ENCODE measurements at regions not wholly inside any gene's neighbourhood (a gene's known extent, or its start where the extent isn't known, plus 50 kb on each side); places are given as distances from the start of the nearest gene placed in this dataset.
A peak's percentile ranks its signal among the peaks of the same experiment; 100 is the strongest.

DNA sequence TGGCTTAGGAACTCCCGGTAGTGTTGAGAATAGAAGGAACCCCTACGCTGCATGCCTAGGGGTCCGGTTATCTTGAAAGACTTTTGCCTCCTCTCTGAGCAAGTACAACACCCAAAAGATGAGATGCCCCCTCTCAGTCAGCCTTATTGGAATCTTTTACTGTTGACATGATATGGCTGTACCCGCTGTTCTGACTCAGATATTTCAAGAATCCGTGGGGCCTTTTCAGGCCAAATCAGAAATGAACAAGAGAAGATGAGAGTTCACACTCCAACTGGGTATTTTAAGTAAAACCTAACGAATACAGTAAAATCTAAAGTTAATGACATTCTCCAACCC, 164.2 kb downstream of the PPIAL4G start:
- Mint-ChIP-seq H3K27ac (no peak overlapping the region), H3K4me3 (peak overlapping the region; percentile 85)
- POLR2A ChIA-PET: interaction anchor here (0.5 to 1.4 kb wide), 5 partner anchors 10 to 167 kb away, joined by 3 to 13 read pairs (median 6); partner anchors contain the start of gene NBPF11

DNA sequence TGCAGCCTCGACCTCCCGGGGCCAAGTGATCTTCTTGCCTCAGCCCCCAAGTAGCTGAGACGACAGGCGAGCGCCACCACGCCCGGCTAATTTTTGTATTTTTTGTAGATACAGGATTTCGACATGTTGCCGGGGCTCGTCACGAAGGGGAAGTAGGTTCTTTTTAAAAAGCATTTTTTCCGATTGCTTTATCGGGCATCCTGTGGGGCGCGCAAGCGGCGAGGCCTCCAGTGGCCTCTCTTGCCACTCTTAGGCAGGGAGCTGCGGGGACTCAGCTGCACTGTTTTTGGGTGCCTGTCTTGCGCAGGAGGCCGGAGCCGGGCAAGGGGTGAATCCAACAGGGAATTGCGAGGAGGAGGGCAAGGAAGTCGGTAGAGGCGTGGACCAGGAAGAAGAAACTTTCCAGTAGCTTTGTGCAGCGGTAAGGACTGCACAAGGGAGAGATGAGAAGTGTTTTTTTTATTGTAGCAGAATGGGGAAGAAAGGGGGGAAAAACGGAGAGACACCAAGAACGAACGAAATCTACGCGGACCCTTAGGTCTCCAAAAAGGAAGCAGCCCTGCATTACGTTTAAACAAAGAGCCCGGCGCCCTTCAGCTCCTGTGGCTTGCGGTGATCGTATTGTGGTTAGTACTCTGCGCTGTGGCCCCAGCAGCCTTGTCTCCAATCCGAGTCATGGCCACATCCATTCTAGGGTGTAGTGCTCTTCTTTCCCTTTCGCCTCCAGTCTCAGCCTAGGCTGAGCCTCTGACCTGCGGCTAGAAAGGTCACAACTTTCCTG, 164.8 kb downstream of the PPIAL4G start:
- TF ChIP-seq ZNF396 (CRISPR knock-in tag; IDR thresholded peaks at IDR 0.05; ENCODE audit: borderline replicate concordance) (no peak), FOXP1 (CRISPR knock-in tag; IDR thresholded peaks at IDR 0.05; ENCODE audit: borderline replicate concordance) (no peak), TEAD4 (CRISPR knock-in tag; IDR thresholded peaks at IDR 0.05) (no peak), ATF1 (CRISPR knock-in tag; IDR thresholded peaks at IDR 0.05) (no peak)
- TF ChIP-seq, protein P1, sequence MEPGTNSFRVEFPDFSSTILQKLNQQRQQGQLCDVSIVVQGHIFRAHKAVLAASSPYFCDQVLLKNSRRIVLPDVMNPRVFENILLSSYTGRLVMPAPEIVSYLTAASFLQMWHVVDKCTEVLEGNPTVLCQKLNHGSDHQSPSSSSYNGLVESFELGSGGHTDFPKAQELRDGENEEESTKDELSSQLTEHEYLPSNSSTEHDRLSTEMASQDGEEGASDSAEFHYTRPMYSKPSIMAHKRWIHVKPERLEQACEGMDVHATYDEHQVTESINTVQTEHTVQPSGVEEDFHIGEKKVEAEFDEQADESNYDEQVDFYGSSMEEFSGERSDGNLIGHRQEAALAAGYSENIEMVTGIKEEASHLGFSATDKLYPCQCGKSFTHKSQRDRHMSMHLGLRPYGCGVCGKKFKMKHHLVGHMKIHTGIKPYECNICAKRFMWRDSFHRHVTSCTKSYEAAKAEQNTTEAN (CRISPR knock-in tag; IDR thresholded peaks at IDR 0.05): no peak
- TF ChIP-seq, protein P2, sequence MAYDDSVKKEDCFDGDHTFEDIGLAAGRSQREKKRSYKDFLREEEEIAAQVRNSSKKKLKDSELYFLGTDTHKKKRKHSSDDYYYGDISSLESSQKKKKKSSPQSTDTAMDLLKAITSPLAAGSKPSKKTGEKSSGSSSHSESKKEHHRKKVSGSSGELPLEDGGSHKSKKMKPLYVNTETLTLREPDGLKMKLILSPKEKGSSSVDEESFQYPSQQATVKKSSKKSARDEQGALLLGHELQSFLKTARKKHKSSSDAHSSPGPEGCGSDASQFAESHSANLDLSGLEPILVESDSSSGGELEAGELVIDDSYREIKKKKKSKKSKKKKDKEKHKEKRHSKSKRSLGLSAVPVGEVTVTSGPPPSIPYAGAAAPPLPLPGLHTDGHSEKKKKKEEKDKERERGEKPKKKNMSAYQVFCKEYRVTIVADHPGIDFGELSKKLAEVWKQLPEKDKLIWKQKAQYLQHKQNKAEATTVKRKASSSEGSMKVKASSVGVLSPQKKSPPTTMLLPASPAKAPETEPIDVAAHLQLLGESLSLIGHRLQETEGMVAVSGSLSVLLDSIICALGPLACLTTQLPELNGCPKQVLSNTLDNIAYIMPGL (CRISPR knock-in tag; IDR thresholded peaks at IDR 0.05): no peak
- Mint-ChIP-seq H3K4me3 (peak overlapping the region; percentile 85), H3K27ac (peak overlapping the region; percentile 15; the same call in 1 of the 2 replicates), H3K27me3 (ENCODE audit: low read depth) (peaks cover 61% of the 10 kb centered on the region), H3K36me3 (no peaks in the 10 kb centered on the region), H3K9me3 (peaks cover 9% of the 10 kb centered on the region), H3K4me1 (peaks cover 16% of the 10 kb centered on the region)
- DNase-seq (ENCODE audit: low spot score): peak; percentile 48
- CTCF ChIA-PET: interaction anchor here (0.7 to 1.5 kb wide), 6 partner anchors 9 to 53 kb away, joined by 3 to 9 read pairs (median 4); no protein-coding TSS in a partner anchor
- peak; percentile 76 for ATAC-seq
- POLR2A ChIA-PET: interaction anchor here (0.5 to 1.4 kb wide), 6 partner anchors 9 to 166 kb away, joined by 3 to 13 read pairs (median 4); partner anchors contain the start of gene NBPF11

More for the DNA sequence above, 164.2 kb downstream of the PPIAL4G start:
- Mint-ChIP-seq H3K27me3 (ENCODE audit: low read depth) (peaks cover 58% of the 10 kb centered on the region), H3K4me1 (peaks cover 16% of the 10 kb centered on the region), H3K9me3 (peaks cover 7% of the 10 kb centered on the region), H3K36me3 (no peaks in the 10 kb centered on the region)
- CTCF ChIA-PET: interaction anchor here (0.9 to 1.5 kb wide), 2 partner anchors 10 to 16 kb away, joined by 4 to 9 read pairs; no protein-coding TSS in a partner anchor
- no peak for ATAC-seq
- TF ChIP-seq, protein P3, sequence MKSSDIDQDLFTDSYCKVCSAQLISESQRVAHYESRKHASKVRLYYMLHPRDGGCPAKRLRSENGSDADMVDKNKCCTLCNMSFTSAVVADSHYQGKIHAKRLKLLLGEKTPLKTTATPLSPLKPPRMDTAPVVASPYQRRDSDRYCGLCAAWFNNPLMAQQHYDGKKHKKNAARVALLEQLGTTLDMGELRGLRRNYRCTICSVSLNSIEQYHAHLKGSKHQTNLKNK (CRISPR knock-in tag; IDR thresholded peaks at IDR 0.05): no peak
- no peak for DNase-seq (ENCODE audit: low spot score)

DNA sequence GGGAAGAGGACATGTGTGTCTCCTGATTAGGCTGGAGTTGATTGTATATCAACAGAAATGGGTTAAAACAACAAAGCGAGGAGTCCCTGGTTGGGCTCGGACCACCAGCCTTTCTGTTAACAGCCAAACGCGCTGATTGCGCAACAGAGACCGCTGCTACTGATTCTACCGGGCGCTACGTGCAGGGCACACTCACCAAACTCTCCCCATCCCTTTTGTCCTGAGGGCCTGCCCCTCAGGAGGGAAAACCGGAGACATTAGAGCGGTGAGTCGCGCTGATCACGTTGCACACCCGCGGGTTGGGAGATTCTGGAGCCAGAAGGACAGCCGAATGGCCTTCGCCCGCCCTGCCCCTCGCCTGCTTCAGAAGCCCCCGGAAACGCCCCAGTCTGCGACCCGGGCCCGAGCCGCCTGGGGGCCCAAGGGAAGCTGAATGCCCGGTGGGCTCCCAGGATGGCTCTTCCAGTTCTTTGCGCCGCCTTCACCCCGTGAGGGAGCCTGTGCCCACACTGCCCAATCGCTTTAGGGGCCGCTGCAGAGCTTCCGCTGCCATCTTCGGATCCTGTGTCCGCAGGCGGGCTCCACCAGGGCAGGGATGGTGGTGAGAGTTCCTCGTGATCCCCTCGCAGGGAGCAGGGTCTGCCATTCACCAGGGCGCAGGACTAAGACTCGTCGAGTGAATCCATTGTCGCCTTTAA, 165.4 kb upstream of the NBPF11 start:
- H3K4me3 Mint-ChIP-seq: peak overlapping the region; percentile 85

More for the DNA sequence above, 165.4 kb upstream of the NBPF11 start:
- H3K9me3 Mint-ChIP-seq: peaks cover 10% of the 10 kb centered on the region
- ChIA-PET POLR2A (interaction anchor here (0.7 to 1.4 kb wide), 5 partner anchors 8 to 54 kb away, joined by 3 to 10 read pairs (median 3); no protein-coding TSS in a partner anchor), CTCF (interaction anchor here (0.6 to 1.5 kb wide), 5 partner anchors 14 to 53 kb away, joined by 3 to 5 read pairs (median 4); no protein-coding TSS in a partner anchor)
- peaks cover 17% of the 10 kb centered on the region for H3K4me1 Mint-ChIP-seq
- TF ChIP-seq, protein P4, sequence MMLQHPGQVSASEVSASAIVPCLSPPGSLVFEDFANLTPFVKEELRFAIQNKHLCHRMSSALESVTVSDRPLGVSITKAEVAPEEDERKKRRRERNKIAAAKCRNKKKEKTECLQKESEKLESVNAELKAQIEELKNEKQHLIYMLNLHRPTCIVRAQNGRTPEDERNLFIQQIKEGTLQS (CRISPR knock-in tag; conservative IDR thresholded peaks at IDR 0.05): no peak
- TF ChIP-seq, protein P5, sequence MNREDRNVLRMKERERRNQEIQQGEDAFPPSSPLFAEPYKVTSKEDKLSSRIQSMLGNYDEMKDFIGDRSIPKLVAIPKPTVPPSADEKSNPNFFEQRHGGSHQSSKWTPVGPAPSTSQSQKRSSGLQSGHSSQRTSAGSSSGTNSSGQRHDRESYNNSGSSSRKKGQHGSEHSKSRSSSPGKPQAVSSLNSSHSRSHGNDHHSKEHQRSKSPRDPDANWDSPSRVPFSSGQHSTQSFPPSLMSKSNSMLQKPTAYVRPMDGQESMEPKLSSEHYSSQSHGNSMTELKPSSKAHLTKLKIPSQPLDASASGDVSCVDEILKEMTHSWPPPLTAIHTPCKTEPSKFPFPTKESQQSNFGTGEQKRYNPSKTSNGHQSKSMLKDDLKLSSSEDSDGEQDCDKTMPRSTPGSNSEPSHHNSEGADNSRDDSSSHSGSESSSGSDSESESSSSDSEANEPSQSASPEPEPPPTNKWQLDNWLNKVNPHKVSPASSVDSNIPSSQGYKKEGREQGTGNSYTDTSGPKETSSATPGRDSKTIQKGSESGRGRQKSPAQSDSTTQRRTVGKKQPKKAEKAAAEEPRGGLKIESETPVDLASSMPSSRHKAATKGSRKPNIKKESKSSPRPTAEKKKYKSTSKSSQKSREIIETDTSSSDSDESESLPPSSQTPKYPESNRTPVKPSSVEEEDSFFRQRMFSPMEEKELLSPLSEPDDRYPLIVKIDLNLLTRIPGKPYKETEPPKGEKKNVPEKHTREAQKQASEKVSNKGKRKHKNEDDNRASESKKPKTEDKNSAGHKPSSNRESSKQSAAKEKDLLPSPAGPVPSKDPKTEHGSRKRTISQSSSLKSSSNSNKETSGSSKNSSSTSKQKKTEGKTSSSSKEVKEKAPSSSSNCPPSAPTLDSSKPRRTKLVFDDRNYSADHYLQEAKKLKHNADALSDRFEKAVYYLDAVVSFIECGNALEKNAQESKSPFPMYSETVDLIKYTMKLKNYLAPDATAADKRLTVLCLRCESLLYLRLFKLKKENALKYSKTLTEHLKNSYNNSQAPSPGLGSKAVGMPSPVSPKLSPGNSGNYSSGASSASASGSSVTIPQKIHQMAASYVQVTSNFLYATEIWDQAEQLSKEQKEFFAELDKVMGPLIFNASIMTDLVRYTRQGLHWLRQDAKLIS (CRISPR knock-in tag; IDR thresholded peaks at IDR 0.05; ENCODE audit: borderline replicate concordance): no peak
- TF ChIP-seq ZNF317 (CRISPR knock-in tag; IDR thresholded peaks at IDR 0.05; ENCODE audit: borderline replicate concordance, low read depth) (0 out of 2 replicates have a peak, but pooled peaks have one; percentile 21), CREM (CRISPR knock-in tag; IDR thresholded peaks at IDR 0.05) (no peak), ZNF396 (CRISPR knock-in tag; IDR thresholded peaks at IDR 0.05; ENCODE audit: borderline replicate concordance) (no peak)
- TF ChIP-seq, protein P2 (CRISPR knock-in tag; IDR thresholded peaks at IDR 0.05): no peak
- TF ChIP-seq, protein P6, sequence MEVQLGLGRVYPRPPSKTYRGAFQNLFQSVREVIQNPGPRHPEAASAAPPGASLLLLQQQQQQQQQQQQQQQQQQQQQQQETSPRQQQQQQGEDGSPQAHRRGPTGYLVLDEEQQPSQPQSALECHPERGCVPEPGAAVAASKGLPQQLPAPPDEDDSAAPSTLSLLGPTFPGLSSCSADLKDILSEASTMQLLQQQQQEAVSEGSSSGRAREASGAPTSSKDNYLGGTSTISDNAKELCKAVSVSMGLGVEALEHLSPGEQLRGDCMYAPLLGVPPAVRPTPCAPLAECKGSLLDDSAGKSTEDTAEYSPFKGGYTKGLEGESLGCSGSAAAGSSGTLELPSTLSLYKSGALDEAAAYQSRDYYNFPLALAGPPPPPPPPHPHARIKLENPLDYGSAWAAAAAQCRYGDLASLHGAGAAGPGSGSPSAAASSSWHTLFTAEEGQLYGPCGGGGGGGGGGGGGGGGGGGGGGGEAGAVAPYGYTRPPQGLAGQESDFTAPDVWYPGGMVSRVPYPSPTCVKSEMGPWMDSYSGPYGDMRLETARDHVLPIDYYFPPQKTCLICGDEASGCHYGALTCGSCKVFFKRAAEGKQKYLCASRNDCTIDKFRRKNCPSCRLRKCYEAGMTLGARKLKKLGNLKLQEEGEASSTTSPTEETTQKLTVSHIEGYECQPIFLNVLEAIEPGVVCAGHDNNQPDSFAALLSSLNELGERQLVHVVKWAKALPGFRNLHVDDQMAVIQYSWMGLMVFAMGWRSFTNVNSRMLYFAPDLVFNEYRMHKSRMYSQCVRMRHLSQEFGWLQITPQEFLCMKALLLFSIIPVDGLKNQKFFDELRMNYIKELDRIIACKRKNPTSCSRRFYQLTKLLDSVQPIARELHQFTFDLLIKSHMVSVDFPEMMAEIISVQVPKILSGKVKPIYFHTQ (CRISPR knock-in tag; IDR thresholded peaks at IDR 0.05): no peak
- no peak overlapping the region for H3K27ac Mint-ChIP-seq
- H3K27me3 Mint-ChIP-seq (ENCODE audit: low read depth): peaks cover 68% of the 10 kb centered on the region
- DNase-seq (ENCODE audit: low spot score): peak; percentile 51
- peak; percentile 60 for ATAC-seq
- no peaks in the 10 kb centered on the region for H3K36me3 Mint-ChIP-seq
